22Rv1 (cell line): ENCODE measurements at regions not wholly inside any gene's neighbourhood (a gene's known extent, or its start where the extent isn't known, plus 50 kb on each side); places are given as distances from the start of the nearest gene placed in this dataset.

Experiments
- CTCF ChIP-seq: fragments of 450-650 bp; IDR thresholded peaks from 2 replicates; pipeline ENCODE4 v1.5.1; 2017; ENCODE audit warnings: mild to moderate bottlenecking
- ZFX ChIP-seq: fragments of 450-650 bp; IDR thresholded peaks from 2 replicates; pipeline ENCODE4 v1.6.1; 2017; ENCODE audit warnings: antibody characterized with exemption, borderline replicate concordance

- no peak for TF ChIP-seq CTCF
- no peak for TF ChIP-seq ZFX
Measured at GRCh38 chrY:7834284-7834683, 922.7 kb upstream of the AMELY start.
